HepG2 (cell line): ENCODE measurements at regions not wholly inside any gene's neighbourhood (a gene's known extent, or its start where the extent isn't known, plus 50 kb on each side); places are given as distances from the start of the nearest gene placed in this dataset.

Experiments used
- ATAC-seq: fragments of 200-7000 bp; cut with Tn5 transposase; 3 replicates; pipeline ENCODE4 v1.9.1; 2020; ENCODE audit warnings: mild to moderate bottlenecking, moderate library complexity
- BruUV-seq: library from RNA; stranded (reverse); fragments of 400-500 nt; replicated peaks from 2 replicates; lab custom pipeline; 2021; lab: Mats Ljungman, UMichigan
- CTCF ChIA-PET: fragments of 300-600 bp; formaldehyde crosslinking; extraction: SDS; loops from one replicate; lab custom pipeline; 2021; ENCODE audit warnings: low total read pairs, inconsistent platforms, low intra/inter-chr PET ratio; lab: Yijun Ruan, JAX
- POLR2A ChIA-PET: fragments of 350-600 bp; sonication (Branson Sonifier 250); formaldehyde crosslinking; loops from one replicate; lab custom pipeline; 2020; ENCODE audit warnings: antibody characterized with exemption, inconsistent platforms; lab: Yijun Ruan, JAX
- DNase-seq: peaks from one replicate; pipeline ENCODE4 v3.0.0-alpha.2; 2015; ENCODE audit warnings: low spot score
- FAIRE-seq: peaks from 3 replicates; lab custom pipeline; 2011; peaks lifted over from hg19 to GRCh38; lab: Jason Lieb, UNC
- H2AFZ ChIP-seq: one replicate; pipeline ENCODE4 v1.6.1; 2011; ENCODE audit warnings: low read length, inconsistent platforms
- H3K27ac ChIP-seq: fragments of 300-600 bp; 3 replicates; pipeline ENCODE4 v1.8.0; 2011; ENCODE audit warnings: mixed run types, mild to moderate bottlenecking, mixed read lengths, low read length, inconsistent platforms; ENCODE audit not compliant: insufficient read depth; ENCODE audit errors: extremely low read length
- H3K27me3 ChIP-seq, 2 experiments: fragments of 200-600 bp in 1 of 2; 2 replicates in 1 of 2; 3 replicates in 1 of 2; pipeline versions ENCODE4 v1.6.0 to v1.8.0; 2011; ENCODE audit warnings: low read length in 2 of 2, mild to moderate bottlenecking in 2 of 2, moderate library complexity in 2 of 2, inconsistent platforms in 1 of 2; ENCODE audit not compliant: insufficient read depth in 2 of 2, control insufficient read depth in 1 of 2
- H3K36me3 ChIP-seq, 2 experiments: fragments of 200-600 bp in 1 of 2; replicated peaks in 1 of 2; 2 replicates in 1 of 2; 3 replicates in 1 of 2; pipeline versions ENCODE4 v1.5.1 to v1.8.0; 2011; ENCODE audit warnings: low read length in 2 of 2, inconsistent platforms in 1 of 2; ENCODE audit not compliant: insufficient read depth in 2 of 2, control insufficient read depth in 1 of 2
- H3K4me1 ChIP-seq: 2 replicates; pipeline ENCODE4 v1.5.1; 2012; ENCODE audit warnings: low read length, inconsistent platforms; ENCODE audit not compliant: insufficient read depth
- H3K4me2 ChIP-seq: 2 replicates; pipeline ENCODE4 v1.6.0; 2011; ENCODE audit warnings: low read depth, low read length, inconsistent platforms
- H3K4me3 ChIP-seq, 3 experiments: fragments of 200-600 bp in 1 of 3; sonication (generic), shearing (Covaris generic) in 1 of 3; replicated peaks in 1 of 3; 2 replicates each; pipeline ENCODE4 v1.5.1; 2011 to 2016; ENCODE audit warnings: low read length in 3 of 3, inconsistent platforms in 2 of 3, low read depth in 2 of 3, mild to moderate bottlenecking in 2 of 3, control low read depth in 1 of 3, mixed read lengths in 1 of 3; ENCODE audit not compliant: insufficient read depth in 1 of 3
- H3K79me2 ChIP-seq: one replicate; pipeline ENCODE4 v1.6.1; 2011; ENCODE audit warnings: low read length, inconsistent platforms; ENCODE audit not compliant: insufficient read depth
- H3K9ac ChIP-seq: 2 replicates; pipeline ENCODE4 v1.6.0; 2011; ENCODE audit warnings: mild to moderate bottlenecking, low read depth, low read length, inconsistent platforms; ENCODE audit not compliant: insufficient read depth
- H3K9me3 ChIP-seq: 2 replicates; pipeline ENCODE4 v1.5.1; 2012; ENCODE audit warnings: mild to moderate bottlenecking, low read length
- H4K20me1 ChIP-seq: 2 replicates; pipeline ENCODE4 v1.6.0; 2011; ENCODE audit warnings: inconsistent platforms, mild to moderate bottlenecking, low read length, moderate library complexity; ENCODE audit not compliant: insufficient read depth
- CBX2 ChIP-seq, 2 experiments: fragments of 200-600 bp in 1 of 2; sonication (generic); formaldehyde crosslinking in 1 of 2; IDR thresholded peaks; 2 replicates each; pipeline versions ENCODE4 v1.7.0 to v1.8.1; 2018 to 2022; ENCODE audit warnings: low read depth in 2 of 2, low read length in 1 of 2, mild to moderate bottlenecking in 1 of 2, missing genetic modification reagents in 1 of 2
- CHD4 ChIP-seq: fragments of 200-600 bp; sonication (generic); IDR thresholded peaks from 2 replicates; pipeline ENCODE4 v1.7.0; 2017; ENCODE audit warnings: mild to moderate bottlenecking, low read length, borderline replicate concordance
- FOXA3 ChIP-seq: IDR thresholded peaks from 2 replicates; pipeline ENCODE4 v1.6.1; 2016; ENCODE audit warnings: missing genetic modification reagents, missing compliant biosample characterization
- GLI4 ChIP-seq: sonication (generic); formaldehyde crosslinking; IDR thresholded peaks from 2 replicates; pipeline ENCODE4 v1.5.1; 2020; ENCODE audit warnings: missing genetic modification reagents, mild to moderate bottlenecking, moderate library complexity, borderline replicate concordance
- HNRNPLL ChIP-seq: fragments of 200-400 bp; formaldehyde crosslinking; IDR thresholded peaks from 2 replicates; pipeline ENCODE4 v1.6.1; 2017; ENCODE audit warnings: mild to moderate bottlenecking, low read depth, low read length; ENCODE audit not compliant: poor library complexity, severe bottlenecking
- KDM6A ChIP-seq: IDR thresholded peaks from 2 replicates; pipeline ENCODE4 v1.6.1; 2016; ENCODE audit warnings: low read depth
- KMT2B ChIP-seq: IDR thresholded peaks from 2 replicates; pipeline ENCODE4 v1.6.1; 2016; ENCODE audit warnings: missing genetic modification reagents, missing compliant biosample characterization
- MYNN ChIP-seq: sonication (generic); formaldehyde crosslinking; IDR thresholded peaks from 2 replicates; pipeline ENCODE4 v1.4.0; 2020; ENCODE audit warnings: mild to moderate bottlenecking, low read depth, missing genetic modification reagents
- NR1H2 ChIP-seq: sonication (generic); formaldehyde crosslinking; IDR thresholded peaks from 2 replicates; pipeline ENCODE4 v1.8.1; 2022; ENCODE audit warnings: low read depth, missing genetic modification reagents, borderline replicate concordance
- PRMT3 ChIP-seq: sonication (generic); formaldehyde crosslinking; IDR thresholded peaks from 2 replicates; pipeline ENCODE4 v1.8.1; 2022; ENCODE audit warnings: low read depth, mild to moderate bottlenecking, moderate library complexity, missing genetic modification reagents, borderline replicate concordance
- ZBTB1 ChIP-seq: sonication (generic); formaldehyde crosslinking; IDR thresholded peaks from 2 replicates; pipeline ENCODE4 v1.4.0; 2020; ENCODE audit warnings: missing genetic modification reagents, borderline replicate concordance
- ZNF17 ChIP-seq: sonication (generic); formaldehyde crosslinking; IDR thresholded peaks from 2 replicates; pipeline ENCODE4 v1.5.0; 2020; ENCODE audit warnings: mild to moderate bottlenecking, missing genetic modification reagents
- ZNF530 ChIP-seq: sonication (generic); formaldehyde crosslinking; IDR thresholded peaks from 2 replicates; pipeline ENCODE4 v1.5.0; 2020; ENCODE audit warnings: low read depth, mild to moderate bottlenecking, missing genetic modification reagents
- ZNF572 ChIP-seq: sonication (generic); formaldehyde crosslinking; IDR thresholded peaks from 2 replicates; pipeline ENCODE4 v1.5.1; 2020; ENCODE audit warnings: mild to moderate bottlenecking, missing genetic modification reagents
- WGBS: methylation state at CpG from one replicate; pipeline ENCODE4 v1.1.6; 2017; ENCODE audit warnings: low lambda C conversion rate; 5-methylcytosine and 5-hydroxymethylcytosine counted together
- in situ Hi-C: cut with HindIII; loops from 2 replicates; pipeline ENCODE4 v1.10.0; 2017; ENCODE audit warnings: low pct_unique_long_range_greater_than_20kb; ENCODE audit not compliant: extremely low pct_ligation_motif_present
- intact Hi-C: fragments of 100-400 bp; cut with micrococcal nuclease; formaldehyde crosslinking; loops from one replicate; pipeline ENCODE4 v1.10.0; 2022; ENCODE audit not compliant: unreplicated experiment
- TF ChIP-seq, protein P1 (sequence below): sonication (generic); formaldehyde crosslinking; IDR thresholded peaks from 2 replicates; pipeline ENCODE4 v1.4.0; 2020; ENCODE audit warnings: mild to moderate bottlenecking, missing genetic modification reagents
- TF ChIP-seq, protein P2 (sequence below): sonication (generic); formaldehyde crosslinking; IDR thresholded peaks from 2 replicates; pipeline ENCODE4 v1.5.1; 2020; ENCODE audit warnings: missing genetic modification reagents, mild to moderate bottlenecking, borderline replicate concordance

DNA sequence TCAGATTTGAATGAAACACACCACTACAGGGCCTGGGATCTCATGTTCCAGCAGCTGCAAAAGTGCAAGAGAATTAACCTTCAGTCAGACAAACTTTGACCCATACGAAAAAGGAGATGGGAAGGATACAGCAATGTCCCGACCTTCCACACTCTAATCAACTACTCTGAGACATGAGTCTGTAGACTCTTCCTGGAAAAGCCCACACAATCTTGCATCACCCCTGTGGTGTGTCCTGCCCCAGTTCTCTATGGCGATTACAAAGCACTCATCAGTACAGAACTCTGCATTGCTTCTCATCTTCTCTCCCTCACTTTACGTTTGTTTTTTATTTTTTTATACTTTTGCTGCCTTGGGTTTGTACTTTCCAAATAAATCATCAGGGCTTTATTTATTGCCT, 241.0 kb upstream of the KIF2A start:
- H3K4me1 ChIP-seq, result no peaks in the 10 kb centered on the region
- no peaks in the 10 kb centered on the region for H3K27me3 ChIP-seq
- no peak overlapping the region for H3K4me2 ChIP-seq
- no peak for DNase-seq
- POLR2A ChIA-PET, result no interaction called here
- CTCF ChIA-PET, result no interaction called here
- 0% methylated on average over 3 of the region's 4 CpGs for WGBS
- TF ChIP-seq, protein P1, sequence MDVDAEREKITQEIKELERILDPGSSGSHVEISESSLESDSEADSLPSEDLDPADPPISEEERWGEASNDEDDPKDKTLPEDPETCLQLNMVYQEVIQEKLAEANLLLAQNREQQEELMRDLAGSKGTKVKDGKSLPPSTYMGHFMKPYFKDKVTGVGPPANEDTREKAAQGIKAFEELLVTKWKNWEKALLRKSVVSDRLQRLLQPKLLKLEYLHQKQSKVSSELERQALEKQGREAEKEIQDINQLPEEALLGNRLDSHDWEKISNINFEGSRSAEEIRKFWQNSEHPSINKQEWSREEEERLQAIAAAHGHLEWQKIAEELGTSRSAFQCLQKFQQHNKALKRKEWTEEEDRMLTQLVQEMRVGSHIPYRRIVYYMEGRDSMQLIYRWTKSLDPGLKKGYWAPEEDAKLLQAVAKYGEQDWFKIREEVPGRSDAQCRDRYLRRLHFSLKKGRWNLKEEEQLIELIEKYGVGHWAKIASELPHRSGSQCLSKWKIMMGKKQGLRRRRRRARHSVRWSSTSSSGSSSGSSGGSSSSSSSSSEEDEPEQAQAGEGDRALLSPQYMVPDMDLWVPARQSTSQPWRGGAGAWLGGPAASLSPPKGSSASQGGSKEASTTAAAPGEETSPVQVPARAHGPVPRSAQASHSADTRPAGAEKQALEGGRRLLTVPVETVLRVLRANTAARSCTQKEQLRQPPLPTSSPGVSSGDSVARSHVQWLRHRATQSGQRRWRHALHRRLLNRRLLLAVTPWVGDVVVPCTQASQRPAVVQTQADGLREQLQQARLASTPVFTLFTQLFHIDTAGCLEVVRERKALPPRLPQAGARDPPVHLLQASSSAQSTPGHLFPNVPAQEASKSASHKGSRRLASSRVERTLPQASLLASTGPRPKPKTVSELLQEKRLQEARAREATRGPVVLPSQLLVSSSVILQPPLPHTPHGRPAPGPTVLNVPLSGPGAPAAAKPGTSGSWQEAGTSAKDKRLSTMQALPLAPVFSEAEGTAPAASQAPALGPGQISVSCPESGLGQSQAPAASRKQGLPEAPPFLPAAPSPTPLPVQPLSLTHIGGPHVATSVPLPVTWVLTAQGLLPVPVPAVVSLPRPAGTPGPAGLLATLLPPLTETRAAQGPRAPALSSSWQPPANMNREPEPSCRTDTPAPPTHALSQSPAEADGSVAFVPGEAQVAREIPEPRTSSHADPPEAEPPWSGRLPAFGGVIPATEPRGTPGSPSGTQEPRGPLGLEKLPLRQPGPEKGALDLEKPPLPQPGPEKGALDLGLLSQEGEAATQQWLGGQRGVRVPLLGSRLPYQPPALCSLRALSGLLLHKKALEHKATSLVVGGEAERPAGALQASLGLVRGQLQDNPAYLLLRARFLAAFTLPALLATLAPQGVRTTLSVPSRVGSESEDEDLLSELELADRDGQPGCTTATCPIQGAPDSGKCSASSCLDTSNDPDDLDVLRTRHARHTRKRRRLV (CRISPR knock-in tag), result no peak
- TF ChIP-seq, protein P2, sequence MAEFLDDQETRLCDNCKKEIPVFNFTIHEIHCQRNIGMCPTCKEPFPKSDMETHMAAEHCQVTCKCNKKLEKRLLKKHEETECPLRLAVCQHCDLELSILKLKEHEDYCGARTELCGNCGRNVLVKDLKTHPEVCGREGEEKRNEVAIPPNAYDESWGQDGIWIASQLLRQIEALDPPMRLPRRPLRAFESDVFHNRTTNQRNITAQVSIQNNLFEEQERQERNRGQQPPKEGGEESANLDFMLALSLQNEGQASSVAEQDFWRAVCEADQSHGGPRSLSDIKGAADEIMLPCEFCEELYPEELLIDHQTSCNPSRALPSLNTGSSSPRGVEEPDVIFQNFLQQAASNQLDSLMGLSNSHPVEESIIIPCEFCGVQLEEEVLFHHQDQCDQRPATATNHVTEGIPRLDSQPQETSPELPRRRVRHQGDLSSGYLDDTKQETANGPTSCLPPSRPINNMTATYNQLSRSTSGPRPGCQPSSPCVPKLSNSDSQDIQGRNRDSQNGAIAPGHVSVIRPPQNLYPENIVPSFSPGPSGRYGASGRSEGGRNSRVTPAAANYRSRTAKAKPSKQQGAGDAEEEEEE, result no peak
- TF ChIP-seq FOXA3 (CRISPR knock-in tag) (no peak), ZBTB1 (no peak), CHD4 (no peak), KDM6A (no peak), CBX2 (IDR thresholded peaks at IDR 0.05; ENCODE audit: low read depth, low read length) (no peak), CBX2 (CRISPR knock-in tag; IDR thresholded peaks at IDR 0.05; ENCODE audit: low read depth) (no peak), ZNF17 (CRISPR knock-in tag) (no peak), GLI4 (CRISPR knock-in tag) (no peak), ZNF572 (CRISPR knock-in tag) (no peak), MYNN (no peak), KMT2B (CRISPR knock-in tag) (no peak), PRMT3 (no peak), NR1H2 (CRISPR knock-in tag) (no peak), HNRNPLL (no peak), ZNF530 (CRISPR knock-in tag) (no peak)
- H3K79me2 ChIP-seq, result no peaks in the 10 kb centered on the region
- H3K9me3 ChIP-seq, result no peaks in the 10 kb centered on the region
- H3K27ac ChIP-seq, result no peak overlapping the region
- intact Hi-C loops (no loop called here), in situ Hi-C loops (no loop called here)
- H2AFZ ChIP-seq, result no peak overlapping the region
- H3K4me3 ChIP-seq, result no peak overlapping the region
- H3K9ac ChIP-seq, result no peak overlapping the region
- no peaks in the 10 kb centered on the region for H3K36me3 ChIP-seq
- no peak for ATAC-seq
- no peak for FAIRE-seq
- H4K20me1 ChIP-seq, result no peaks in the 10 kb centered on the region
- no TSS peak for BruUV-seq
